NCI-H446 treated with DMSO at 0.1 percent for 48 hours (cell line): ENCODE measurements at regions not wholly inside any gene's neighbourhood (a gene's known extent, or its start where the extent isn't known, plus 50 kb on each side); places are given as distances from the start of the nearest gene placed in this dataset.
"Not testable (repeated sequence)": the region's sequence is repeated elsewhere in the genome, so short reads cannot be mapped to it uniquely, and the experiment has no call there.

Experiments used
- DNase-seq: peaks from one replicate; lab custom pipeline; 2025; lab: John Stamatoyannopoulos, UW

DNA sequence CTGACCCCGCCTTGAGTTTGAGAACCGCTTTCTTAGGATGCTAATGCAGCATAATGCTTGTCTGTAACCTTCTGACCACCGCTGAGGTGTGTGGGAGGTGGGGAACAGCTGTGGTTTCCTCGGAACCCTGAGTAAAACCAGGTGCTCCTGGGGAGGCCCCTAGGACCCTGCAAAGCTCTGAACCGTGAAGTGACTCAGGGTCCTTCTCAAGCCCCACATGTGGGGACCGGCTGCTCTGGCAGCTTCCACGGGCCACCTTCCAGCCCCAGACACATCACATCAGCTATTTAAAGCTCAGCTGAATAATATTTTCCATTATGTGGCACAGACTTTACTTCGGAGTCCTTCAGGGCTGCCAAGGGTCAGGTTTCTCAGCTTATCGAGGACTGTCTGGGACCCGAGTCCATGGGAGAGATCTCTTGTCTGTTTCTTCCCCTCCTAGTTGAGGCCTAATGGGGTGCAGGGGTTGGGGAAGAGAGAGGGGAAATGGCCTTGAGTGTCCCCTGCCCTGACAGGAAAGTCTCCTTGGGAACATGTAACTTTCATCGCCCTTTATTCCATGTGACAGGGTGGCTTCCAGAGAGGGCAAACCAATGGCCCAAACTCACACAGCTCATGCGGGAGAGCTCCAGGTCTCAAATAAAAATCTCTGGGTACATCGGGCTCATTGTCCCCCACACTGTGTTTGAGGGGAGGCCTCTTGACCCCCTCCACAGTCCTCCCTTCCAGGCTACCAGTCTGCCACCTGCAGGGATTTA, 186.1 kb upstream of the SLC24A3 start:
- no peak for DNase-seq

DNA sequence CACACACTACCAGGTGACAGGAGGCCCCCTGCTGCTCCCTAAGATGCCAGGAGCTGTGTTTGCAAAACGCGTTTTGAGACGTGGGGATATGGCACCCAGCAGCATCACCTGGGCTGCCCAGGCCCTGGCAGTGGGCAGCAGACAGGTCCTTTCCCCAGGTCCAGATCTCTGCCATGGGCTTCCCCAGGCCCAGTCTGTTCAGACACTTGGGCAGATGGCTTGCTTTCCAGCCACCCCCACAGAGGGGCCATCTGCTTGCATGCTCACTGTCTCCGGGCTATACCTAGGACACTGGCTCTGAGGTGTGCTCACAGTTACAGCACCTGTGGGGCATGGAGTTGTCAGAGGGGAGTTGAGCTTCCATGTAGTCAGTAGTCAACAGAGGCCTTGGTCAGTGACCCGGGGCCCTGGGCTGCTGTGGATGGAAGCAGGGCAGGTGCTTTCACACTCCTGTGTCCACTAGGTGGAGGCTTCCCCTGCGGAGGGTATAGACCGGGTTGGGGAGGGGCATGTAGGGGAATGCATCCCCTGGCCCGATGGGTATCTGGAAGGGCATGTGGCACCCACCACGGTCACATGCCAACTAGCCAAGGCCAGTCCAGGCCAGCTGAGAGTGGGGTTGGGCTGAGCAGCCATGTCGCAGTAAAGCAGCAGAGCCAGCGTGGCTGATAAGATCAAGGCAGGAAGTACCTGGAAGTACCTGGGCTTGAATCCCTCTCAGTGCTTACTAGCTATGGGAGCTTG, 185.4 kb upstream of the SLC24A3 start:
- DNase-seq = no peak

DNA sequence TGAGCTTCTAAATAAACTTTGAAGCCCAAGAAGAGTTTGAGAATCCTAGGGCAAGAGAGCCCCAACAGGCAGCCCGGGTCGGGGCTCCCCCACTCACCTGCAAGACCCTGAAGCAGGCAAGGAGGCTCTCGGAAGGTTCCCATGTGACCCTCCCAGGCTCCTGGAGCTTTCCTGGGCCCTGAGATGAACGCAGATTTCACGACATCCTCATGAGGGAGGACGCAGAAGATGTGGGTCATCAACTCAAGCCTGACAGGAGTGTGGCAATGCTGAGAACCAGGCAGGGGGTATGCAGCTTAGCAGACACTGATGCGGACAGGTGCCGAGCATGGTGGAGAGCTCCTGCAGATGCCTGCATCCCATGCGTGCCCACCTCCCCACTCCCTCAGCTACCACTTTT, 184.5 kb upstream of the SLC24A3 start:
- no peak for DNase-seq

DNA sequence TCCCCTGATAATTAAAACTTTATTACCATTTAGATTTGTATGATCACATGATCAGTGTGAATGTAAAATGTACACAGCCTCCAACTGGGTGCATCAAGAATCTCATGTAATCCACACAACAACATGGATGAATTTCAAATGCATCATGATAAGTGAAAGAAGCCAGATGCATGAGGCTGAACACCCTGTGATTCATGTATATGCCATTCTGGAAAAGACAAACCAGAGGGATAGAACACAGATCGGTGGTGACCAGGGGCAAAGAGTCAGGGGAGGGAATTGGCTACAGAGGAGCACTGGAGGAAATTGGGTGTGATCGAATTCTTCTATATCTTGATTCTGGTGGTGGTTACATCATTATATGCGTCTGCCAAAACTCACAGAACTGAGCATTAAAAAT, 170.7 kb upstream of the SLC24A3 start:
- no peak for DNase-seq

DNA sequence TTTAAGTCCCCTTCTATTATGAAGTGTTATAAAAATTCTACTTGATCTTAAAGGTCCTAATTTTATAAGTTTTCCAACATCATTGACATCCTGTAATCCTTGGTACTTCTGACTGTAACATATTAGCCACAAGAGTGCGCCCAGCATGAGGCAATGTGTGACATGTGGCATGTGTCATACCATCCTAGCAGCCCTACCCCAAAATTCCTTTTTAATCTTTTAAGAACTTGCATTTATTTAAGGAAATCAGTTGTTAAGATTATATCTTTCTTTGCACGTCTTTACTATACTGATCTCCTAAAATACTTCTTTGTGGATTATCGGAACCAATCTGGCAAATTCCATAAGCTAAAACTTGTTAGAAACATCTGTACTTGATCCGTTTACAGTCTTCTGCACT, 167.1 kb upstream of the SLC24A3 start:
- DNase-seq = no peak

DNA sequence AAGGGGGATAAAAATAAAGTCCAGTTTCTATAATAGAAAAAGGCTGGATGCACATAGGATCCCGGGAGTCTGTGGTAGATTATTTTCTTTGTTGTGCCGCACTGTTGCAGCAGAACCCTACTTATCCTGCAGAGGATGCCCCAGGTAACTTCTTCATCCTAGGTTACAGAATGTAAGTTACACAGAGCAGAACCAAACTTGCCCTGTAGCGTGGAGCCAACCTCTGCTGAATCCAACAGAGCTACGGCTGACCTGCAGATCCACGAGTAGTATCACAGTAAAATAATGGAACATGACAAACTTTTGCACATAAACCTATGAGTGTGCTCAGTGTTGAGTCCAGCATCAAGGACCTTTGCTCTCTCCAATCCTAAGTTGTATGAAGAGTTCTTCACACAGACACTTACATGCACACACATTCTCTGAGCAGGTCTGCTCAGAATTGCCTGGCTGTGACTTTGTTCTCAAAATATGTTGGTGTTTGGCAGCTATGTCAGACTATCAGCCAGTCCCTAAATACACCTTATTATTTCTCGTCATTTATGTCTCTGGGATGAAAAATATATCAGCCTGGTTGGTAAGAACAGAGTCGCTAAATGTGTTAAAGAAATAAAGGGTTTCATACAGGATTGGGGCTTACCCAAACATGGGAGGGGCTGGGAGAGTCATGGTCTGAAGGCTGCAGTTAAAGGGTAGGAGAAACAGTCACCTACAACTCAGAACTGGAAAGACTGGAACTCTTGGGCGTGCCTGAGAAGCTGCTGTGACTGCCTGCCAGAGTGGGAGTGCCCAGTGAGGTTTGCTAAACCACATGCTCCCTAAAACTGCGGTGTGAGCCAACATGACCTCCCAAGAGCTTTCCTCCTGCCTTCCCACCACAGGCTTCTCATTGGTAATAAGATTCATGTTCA, 165.1 kb upstream of the SLC24A3 start:
- DNase-seq = no peak

DNA sequence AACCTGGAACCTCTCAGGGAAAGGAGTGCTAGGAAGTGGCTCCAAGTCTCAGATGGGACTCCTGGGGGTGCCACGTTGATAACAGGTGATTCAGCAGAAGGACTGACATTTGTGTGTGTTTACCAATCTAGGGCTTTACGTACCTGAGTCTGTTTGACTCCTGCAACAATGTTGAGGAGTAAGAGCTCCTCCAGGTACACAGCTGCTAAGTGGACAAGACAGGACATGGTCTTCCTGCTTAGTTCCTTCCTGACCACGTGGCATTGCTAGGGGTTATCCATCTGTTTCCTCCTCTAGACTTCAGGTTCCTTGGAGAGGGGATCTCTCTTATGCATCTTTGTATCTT, 164.5 kb upstream of the SLC24A3 start:
- DNase-seq = no peak

DNA sequence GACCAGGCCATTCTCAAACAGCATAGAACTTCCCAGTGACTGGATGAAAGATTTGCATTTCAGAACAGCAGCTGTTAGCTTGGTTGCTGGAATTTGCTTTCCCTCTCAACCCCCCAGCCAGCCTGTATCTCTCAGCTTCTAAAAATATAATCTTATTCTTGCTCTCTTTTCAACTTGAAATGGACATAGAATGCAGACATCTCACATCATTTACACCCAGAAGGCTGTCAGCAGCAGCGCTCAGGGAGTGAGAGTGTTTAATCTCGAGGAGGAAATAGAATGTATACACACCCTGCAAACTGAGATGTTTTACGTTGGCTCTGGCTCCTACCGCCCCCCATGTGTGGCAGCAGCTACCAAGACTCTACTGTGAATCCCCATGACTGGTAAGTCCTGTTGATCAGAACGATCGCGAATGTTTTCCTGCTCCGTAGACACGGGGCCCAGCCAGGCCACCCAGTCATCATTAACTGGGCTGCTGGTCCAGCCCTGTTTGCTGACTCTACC, 163.4 kb upstream of the SLC24A3 start:
- no peak for DNase-seq

DNA sequence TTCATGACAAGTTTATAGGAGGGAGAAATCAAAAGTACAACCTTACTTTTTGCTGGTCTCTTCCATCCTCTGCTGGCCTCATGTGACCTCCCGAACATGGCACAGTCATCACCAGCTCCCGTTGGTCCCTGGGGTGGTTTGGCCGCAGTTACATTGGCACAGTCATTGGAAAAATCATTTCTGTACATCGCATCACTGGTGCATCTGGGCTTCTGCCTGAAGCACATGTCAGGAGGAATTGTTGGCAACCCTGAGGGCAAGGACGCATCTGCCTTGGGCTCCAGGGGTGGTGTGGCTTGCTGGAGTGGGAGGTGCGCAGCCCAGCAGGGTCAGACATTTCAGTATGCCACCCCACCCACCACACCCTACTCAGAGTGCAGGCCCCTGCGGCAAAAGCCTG, 162.9 kb upstream of the SLC24A3 start:
- no peak for DNase-seq

DNA sequence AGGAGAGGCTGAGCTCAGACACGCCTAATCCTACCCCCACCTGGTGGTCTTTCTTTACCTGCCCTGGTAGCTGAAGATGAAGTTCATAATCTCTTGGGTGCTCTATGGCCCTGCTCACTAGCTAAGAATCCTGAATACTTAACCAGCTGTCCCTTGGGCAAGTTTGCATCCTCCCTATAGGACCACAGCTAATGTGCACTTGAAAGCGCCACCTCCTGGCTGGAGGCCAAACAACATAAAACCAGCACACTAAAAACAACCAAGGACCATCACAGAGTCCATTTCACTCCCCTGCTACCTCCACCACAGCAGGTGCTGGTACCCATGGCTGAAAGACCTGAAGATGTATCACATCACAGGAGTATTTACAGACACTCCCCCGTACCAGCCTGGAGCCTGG, 155.5 kb upstream of the SLC24A3 start:
- DNase-seq = no peak

DNA sequence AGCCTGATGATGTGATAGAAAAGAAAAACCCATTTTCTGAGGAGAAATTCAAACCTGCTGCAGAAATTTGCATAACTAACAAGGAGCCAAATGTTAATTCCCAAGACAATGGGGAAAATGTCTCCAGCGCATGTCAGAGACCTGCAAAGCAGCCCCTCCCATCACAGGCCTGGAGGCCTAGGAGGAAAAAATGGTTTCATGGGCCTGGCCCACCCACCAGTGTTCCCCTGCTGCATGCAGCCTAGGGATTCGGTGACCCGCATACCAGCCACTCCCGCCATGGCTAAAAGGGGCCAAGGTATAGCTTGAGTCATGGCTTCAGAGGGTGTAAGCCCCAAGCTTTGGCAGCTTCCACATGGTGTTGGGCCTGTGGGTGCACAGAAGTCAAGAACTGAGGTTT, 147.7 kb upstream of the SLC24A3 start:
- DNase-seq = not testable (repeated sequence)

DNA sequence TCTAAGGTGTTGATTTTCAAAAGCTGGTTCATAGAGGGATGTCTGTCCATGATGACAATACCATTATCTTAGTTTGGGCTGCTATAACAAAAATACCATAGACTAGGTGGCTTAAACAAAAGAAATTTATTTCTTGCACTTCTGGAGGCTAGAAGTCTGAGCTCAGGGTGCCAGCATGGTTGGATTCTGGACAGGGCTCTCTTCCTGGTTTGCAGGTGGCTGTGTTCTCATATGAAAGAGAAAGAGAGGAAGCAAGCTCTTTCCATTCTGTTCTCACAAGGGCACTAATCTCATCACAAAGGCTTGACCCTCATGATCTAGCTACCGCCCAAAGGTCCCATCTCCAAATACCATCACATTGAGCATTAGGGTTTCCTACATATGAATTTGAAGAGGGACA, 144.5 kb upstream of the SLC24A3 start:
- DNase-seq = no peak

DNA sequence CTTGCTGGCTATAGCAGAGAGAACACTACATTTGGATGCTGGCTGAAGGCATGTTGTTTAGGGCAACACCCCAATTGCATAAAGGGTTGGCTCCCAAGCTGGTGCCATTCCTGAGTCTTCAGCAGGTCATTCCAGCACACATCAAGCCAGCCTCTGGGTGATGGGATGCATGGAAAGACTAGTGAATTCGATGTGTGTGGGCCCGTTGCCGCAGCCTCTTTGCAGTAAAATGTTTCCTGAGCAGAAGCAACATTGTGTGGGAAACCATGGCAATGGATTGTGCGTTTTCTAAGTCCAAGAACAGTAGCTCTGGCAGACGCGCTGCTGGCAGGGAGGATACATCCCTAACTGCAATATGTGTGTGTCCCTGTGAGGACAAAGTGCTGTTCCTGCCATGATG, 142.4 kb upstream of the SLC24A3 start:
- no peak for DNase-seq

DNA sequence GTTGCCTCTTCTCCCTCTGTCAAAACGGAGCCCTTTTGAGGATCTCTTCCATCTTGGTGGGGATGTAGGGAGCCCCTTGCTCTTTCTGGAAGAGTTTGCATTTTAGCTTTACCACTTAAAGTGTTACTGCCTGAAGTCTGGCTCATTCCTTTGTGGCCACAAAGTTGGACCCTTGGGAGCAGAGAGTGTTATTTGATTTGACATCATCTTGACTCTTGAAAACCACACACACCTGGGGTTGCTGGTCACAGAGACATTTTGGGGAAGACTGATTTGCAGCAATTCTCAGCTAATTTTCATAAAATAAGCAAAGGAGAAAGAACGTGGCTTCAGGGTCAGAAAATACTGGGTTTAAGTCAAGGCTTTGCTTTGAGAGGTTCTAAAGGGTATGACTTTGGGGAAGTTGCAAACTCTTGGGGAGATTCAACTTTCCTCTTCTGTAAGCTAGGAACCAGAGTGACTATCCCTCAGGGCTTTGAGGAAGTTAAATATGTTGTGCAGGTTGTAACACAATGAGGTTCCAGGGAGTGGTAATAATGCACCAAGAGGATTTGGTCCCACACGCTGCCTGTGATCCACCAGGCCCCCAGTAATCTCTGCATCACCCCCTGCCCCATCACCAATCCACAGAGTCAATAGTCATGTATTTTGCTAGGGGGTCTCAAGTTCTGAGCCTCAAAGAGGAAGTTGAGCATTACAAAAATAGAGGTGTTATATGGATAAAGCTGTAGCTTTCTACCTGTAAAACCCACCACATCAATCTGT, 141.6 kb upstream of the SLC24A3 start:
- no peak for DNase-seq

DNA sequence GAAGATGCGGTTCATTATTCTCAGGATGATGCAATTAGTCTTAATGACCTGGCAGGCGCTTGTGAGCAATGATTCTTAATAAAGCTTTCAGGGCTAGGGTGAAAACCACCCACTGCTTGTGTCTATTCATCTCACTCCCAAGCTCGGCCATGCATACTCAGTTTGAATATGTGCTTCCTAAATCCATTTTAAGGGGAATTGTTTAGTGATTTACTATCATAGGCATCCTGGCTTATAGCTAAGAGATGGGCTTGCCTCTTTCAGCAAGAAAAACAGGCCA, 141.1 kb upstream of the SLC24A3 start:
- no peak for DNase-seq

DNA sequence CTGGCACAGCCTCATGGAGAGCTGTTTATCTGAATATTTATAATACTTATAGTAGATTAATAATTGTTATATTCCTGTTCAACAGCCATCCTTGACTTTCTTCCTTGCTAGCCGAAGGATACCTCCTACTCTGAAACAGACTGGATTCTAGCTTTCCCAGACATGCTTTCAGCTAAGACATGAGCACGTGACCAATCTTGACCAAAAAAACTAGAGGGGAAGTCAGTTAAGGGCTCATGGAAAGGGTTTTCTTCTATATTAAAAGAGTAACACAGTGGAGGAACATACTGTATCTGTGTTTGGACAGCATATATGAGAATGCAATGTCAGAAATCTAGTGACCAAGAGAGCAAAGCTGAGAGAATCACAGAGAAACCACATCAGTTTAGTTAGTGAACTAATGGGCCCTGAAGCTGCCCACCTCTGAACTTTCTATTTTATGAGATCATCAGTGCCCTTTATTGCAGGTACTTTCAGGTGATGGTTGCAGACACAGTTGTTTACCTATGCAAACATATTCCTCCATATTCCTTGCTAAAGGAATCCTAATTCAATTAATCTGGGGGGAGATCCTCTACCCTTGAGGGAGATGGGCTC, 140.4 kb upstream of the SLC24A3 start:
- no peak for DNase-seq

DNA sequence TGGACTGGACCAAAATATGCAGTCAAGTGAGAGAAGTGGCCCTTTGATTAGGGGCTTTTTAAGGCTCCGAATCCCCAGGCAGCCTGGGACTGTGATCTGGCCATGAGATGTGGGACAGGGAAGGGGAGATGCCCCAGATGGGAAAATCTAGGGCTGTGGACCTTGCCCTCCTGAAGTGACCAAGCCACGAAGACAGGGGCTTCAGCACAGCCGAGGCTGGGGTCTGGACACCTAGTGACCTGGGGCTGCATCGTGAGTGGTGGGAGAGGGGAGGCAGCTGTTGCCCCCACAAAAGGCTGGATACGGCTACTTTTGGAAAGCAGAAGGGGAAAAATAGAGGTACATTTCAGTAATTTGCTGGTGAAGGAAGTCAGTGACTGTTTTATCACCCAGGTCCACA, 139.5 kb upstream of the SLC24A3 start:
- DNase-seq = no peak

DNA sequence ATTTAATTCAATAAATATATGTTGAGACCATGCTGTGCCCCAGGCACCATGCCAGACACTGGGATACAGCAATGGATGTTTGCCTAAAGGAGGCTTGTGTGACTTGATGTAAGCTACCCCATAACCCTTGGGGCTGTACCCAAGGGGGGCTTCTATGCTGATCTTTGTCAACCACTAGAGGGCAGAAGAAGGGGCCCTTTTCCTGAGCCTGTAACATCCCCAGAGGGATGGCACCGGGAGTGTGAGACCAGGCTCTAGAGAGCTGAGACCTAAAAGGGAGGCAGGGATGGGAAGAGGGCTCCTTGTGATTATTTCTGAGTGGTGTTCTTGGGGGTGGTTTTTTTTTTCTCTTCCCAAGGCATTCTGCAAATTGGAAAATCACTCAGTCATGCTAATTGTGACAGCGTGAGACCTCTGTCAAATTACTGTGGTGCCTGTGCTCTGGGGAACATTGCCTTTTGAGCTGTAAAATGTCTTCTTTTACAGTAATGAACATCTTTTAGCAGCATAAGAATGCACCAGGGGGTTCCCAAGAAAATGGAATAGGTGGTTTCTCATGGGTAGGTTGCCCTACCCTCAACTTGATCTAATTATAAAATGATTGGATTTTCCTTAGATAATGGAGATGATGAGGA, 138.7 kb upstream of the SLC24A3 start:
- DNase-seq = no peak

DNA sequence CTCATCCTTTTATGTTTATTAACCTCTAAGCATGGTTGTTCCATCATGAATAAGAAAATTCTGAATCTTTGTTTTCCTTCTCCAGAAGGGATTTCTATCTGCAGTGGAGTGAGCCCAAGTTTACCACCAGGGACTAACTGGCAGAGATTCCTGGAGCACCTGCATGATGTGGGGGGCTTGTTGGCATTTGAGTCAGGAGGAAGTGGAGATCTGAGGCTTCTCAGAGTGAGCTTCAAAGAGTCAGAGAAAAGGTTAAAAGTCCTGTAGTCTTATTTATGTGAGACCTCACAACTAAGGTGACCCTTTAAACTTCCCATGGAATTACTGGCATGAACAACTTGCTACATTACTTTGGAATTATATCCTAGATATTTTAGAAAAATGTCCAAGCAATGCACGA, 138.1 kb upstream of the SLC24A3 start:
- no peak for DNase-seq

DNA sequence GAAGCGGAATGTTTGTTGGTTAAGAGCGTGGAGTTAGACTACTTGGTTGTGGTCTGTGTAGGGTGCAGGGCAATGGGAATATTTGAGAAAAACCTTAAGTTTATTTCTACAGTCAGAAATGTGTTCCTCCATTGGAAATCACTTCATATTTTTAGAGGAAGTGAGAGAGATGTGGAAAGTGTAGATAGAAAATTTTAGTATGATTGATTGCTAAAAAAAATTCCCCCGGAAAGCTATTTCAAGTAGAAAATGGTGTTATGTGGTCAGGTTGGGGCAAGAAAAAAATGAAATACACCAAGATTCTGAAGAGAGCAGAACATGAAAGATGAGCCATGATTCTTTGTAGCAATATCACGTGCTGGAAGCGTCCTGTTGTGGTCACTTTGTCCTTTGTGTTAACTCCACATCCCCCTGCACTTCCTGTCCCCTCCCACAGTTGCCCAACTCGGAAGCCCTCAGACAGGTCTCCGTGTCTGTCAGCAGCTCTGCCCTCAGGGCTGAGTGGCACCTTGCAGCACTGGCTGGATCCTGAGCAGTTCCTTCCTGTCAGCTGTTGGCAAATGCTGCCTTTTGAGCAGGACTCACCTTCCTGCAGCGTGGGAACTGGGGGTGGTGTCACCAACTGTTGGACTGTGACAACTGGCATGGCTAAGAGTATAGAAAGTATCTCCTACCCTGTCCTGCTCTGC, 137.5 kb upstream of the SLC24A3 start:
- DNase-seq = no peak
